Brain microvascular endothelial cell (primary cell): ENCODE measurements at regions not wholly inside any gene's neighbourhood (a gene's known extent, or its start where the extent isn't known, plus 50 kb on each side); places are given as distances from the start of the nearest gene placed in this dataset.

Experiments used
- DNase-seq: peaks from one replicate; pipeline ENCODE4 v3.0.0-alpha.2; 2020
- H3K27ac ChIP-seq: fragments of 250-450 bp; sonication (Bioruptor Pico); 2 replicates; pipeline ENCODE4 v1.5.1; 2020; ENCODE audit warnings: mild to moderate bottlenecking, moderate library complexity
- H3K27me3 ChIP-seq: fragments of 250-450 bp; sonication (Bioruptor Pico); replicated peaks from 2 replicates; pipeline ENCODE4 v1.5.1; 2020; ENCODE audit warnings: mild to moderate bottlenecking
- H3K36me3 ChIP-seq: fragments of 250-450 bp; sonication (Bioruptor Pico); replicated peaks from 2 replicates; pipeline ENCODE4 v1.5.1; 2020; ENCODE audit warnings: mild to moderate bottlenecking
- H3K4me3 ChIP-seq: 2 replicates; pipeline ENCODE4 v1.5.1; 2011; ENCODE audit warnings: low read depth, mild to moderate bottlenecking, control low read depth, low read length, moderate library complexity
- in situ Hi-C: cut with HindIII; loops from 2 replicates; pipeline ENCODE4 v1.10.0; 2017; ENCODE audit warnings: low sequenced_read_pairs, low pct_ligation_motif_present
- TF ChIP-seq, protein P1 (sequence below): IDR thresholded peaks from 2 replicates; pipeline ENCODE4 v1.5.1; 2011; ENCODE audit warnings: low read depth, mild to moderate bottlenecking, moderate library complexity, low read length, control low read depth, inconsistent platforms; ENCODE audit errors: missing control alignments

DNA sequence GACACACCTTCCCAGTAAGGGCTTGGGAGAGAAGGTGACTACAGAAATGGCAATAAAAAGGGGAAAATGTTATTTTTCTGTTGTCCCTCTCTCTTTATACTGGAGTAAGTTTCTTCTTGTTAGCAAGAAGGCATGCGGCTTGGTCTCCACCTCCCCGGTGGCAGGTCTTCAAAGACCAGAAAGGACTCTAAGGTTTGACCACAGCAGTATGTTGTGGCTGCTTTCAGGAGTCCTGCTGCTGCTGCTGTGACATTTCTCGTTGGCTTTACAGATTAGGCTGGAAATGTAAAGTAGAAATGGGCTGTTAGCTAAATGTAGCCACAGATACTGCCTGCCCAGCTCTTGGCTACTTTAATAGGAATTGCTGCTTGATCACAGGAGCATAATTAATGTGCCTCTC is 175.8 kb upstream of the ZBTB20 start:
- H3K4me3 ChIP-seq = no peak overlapping the region
- H3K36me3 ChIP-seq = no peaks in the 10 kb centered on the region
- no peak overlapping the region for H3K27ac ChIP-seq
- in situ Hi-C loops = no loop called here
- TF ChIP-seq, protein P1, sequence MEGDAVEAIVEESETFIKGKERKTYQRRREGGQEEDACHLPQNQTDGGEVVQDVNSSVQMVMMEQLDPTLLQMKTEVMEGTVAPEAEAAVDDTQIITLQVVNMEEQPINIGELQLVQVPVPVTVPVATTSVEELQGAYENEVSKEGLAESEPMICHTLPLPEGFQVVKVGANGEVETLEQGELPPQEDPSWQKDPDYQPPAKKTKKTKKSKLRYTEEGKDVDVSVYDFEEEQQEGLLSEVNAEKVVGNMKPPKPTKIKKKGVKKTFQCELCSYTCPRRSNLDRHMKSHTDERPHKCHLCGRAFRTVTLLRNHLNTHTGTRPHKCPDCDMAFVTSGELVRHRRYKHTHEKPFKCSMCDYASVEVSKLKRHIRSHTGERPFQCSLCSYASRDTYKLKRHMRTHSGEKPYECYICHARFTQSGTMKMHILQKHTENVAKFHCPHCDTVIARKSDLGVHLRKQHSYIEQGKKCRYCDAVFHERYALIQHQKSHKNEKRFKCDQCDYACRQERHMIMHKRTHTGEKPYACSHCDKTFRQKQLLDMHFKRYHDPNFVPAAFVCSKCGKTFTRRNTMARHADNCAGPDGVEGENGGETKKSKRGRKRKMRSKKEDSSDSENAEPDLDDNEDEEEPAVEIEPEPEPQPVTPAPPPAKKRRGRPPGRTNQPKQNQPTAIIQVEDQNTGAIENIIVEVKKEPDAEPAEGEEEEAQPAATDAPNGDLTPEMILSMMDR = no peak
- DNase-seq = no peak
- no peaks in the 10 kb centered on the region for H3K27me3 ChIP-seq

DNA sequence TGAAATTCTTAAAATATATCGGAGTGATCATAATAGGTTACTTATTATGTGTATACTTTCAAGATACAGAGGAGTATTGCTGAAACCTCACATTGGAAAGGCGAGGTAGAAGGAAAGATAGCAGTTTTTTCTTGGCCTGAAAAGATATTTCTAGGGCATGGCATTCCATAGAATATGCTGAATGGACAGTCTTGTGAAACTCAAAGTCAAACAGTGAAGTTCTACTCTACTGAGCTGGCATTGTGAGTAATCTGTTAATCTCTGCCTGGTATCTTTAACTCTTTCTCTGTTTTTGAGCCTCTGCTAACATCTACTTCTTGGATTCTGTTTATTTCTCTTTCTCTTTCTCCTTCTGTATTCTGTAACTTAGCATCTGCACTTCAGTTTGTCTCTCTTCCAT is 176.3 kb upstream of the ZBTB20 start:
- Histone ChIP-seq H3K4me3 (no peak overlapping the region), H3K36me3 (no peaks in the 10 kb centered on the region), H3K27ac (no peak overlapping the region), H3K27me3 (no peaks in the 10 kb centered on the region)
- no peak for DNase-seq
- in situ Hi-C loops = no loop called here
- TF ChIP-seq, protein P1 = no peak

DNA sequence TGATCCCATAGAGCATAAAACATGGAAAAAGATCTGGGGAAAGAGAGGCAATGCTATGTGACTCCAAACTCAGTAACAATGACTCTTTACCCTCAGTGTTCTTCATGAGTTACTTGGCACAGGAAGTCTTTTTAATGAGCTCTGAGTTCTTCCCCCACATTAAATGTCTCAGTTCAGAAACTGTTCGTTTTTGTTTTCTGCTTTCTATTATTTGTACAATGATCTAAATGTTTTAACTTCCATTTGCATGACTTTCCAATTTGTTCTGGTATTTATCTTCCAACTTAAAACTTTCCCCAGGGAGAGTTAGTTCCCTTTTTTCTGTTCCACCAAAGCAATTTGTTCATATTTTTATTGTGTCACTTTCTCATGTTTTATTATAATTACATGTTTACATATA is 177.0 kb upstream of the ZBTB20 start:
- Histone ChIP-seq H3K4me3 (no peak overlapping the region), H3K27me3 (no peaks in the 10 kb centered on the region), H3K36me3 (no peaks in the 10 kb centered on the region), H3K27ac (no peak overlapping the region)
- TF ChIP-seq, protein P1 = no peak
- no peak for DNase-seq
- in situ Hi-C loops = no loop called here

DNA sequence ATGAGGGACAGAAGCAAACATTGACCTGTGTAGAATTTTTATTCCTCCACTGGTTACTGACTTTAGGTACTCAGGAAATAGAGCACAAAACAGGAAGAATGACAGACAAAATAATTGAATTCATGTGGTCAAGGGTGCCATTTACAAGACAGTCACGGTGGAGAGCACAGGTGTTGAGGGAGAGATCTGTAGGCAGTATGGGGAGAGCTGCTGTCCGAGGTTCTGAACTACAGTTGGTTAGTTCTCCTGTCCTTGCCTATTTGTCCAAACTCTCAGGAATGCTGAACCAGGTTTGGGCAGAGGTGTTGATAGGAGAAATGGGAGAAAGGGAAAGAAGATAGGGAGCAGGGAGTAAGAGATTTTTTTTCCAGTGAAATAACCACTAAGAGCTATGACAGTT is 178.5 kb upstream of the ZBTB20 start:
- H3K36me3 ChIP-seq = no peaks in the 10 kb centered on the region
- H3K27me3 ChIP-seq = no peaks in the 10 kb centered on the region
- H3K27ac ChIP-seq = no peak overlapping the region
- no peak overlapping the region for H3K4me3 ChIP-seq
- peak; percentile 29 for DNase-seq
- in situ Hi-C loops = no loop called here
- TF ChIP-seq, protein P1 = no peak

DNA sequence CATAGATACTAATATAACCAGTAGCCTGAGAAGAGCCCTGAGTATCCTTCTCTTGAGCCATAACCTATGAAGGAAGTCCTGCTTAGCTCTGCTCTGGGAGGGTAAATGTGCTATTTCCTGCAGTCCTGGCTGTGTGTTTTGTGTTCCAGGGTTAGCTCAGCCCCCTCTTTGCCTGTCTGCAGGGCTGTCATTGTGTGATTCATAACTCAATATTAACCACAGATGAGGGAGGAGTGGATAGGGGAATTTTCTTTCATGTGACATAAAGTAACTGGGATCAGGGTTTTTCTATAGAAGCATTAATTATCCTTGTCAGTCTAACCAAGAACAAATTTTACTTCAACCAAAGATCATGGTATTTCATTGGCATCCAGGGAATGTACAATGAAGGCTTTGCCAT is 183.3 kb upstream of the ZBTB20 start:
- TF ChIP-seq, protein P1 = no peak
- Histone ChIP-seq H3K27ac (no peak overlapping the region), H3K36me3 (no peaks in the 10 kb centered on the region), H3K4me3 (no peak overlapping the region), H3K27me3 (no peaks in the 10 kb centered on the region)
- in situ Hi-C loops = no loop called here
- DNase-seq = peak; percentile 85

DNA sequence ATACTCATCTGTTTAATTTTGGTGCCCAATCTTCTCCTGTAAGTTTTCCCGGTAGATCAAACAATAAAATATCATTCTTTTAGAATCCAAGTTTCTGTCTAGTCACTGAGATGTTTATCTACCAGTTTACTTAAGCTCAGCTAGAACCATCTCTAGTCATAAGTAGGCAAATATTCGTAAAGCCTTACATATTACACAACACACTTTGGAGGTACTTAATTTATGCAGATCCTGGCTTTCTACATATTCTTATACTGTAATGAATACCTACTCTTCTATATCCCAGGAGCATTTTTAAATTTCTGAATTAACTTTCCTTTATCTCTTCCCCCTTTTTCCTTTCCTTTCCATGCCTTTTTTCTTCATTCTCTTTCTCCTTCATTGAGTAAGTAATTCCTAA is 185.9 kb upstream of the ZBTB20 start:
- TF ChIP-seq, protein P1 = no peak
- Histone ChIP-seq H3K27me3 (no peaks in the 10 kb centered on the region), H3K27ac (no peak overlapping the region), H3K4me3 (no peak overlapping the region), H3K36me3 (no peaks in the 10 kb centered on the region)
- in situ Hi-C loops = no loop called here
- no peak for DNase-seq
